RWPE1 (cell line): ENCODE measurements at regions not wholly inside any gene's neighbourhood (a gene's known extent, or its start where the extent isn't known, plus 50 kb on each side); places are given as distances from the start of the nearest gene placed in this dataset.

Source experiments
- CTCF ChIA-PET: fragments of 350-600 bp; sonication (Branson Sonifier 250); formaldehyde crosslinking; extraction: SDS; loops from one replicate; lab custom pipeline; 2021; lab: Yijun Ruan, JAX
- POLR2A ChIA-PET: fragments of 400-600 bp; formaldehyde crosslinking; extraction: SDS; loops from one replicate; lab custom pipeline; 2020; ENCODE audit warnings: antibody characterized with exemption; ENCODE audit not compliant: low non-redundant PET; lab: Yijun Ruan, JAX
- DNase-seq: peaks from one replicate; pipeline ENCODE4 v3.0.0; 2012; ENCODE audit warnings: low spot score
- H3K27ac ChIP-seq: fragments of 450-650 bp; 2 replicates; pipeline ENCODE4 v1.5.1; 2017
- CTCF ChIP-seq: fragments of 450-650 bp; conservative IDR thresholded peaks from 2 replicates; pipeline ENCODE4 v1.5.1; 2017; ENCODE audit warnings: low read depth, mild to moderate bottlenecking

GRCh38 chr5:111865356-111865755 is 108.4 kb upstream of the NREP start:
- POLR2A ChIA-PET: no interaction called here
- CTCF ChIA-PET: interaction anchor here (0.5 kb wide), 1 partner anchor 96 kb away, joined by 3 read pairs; no protein-coding TSS in a partner anchor
- TF ChIP-seq CTCF: no peak
- no peak overlapping the region for H3K27ac ChIP-seq
- no peak for DNase-seq

- POLR2A ChIA-PET: no interaction called here
- CTCF ChIA-PET: no interaction called here
- no peak overlapping the region for H3K27ac ChIP-seq
- DNase-seq: no peak
- TF ChIP-seq CTCF: no peak
Observed at GRCh38 chr5:111863801-111864200, 106.8 kb upstream of the NREP start.

GRCh38 chr5:111859533-111860270 is 102.7 kb upstream of the NREP start:
- DNase-seq: peak; percentile 34
- ChIA-PET POLR2A (no interaction called here), CTCF (interaction anchor here (1.1 kb wide), 1 partner anchor 11 kb away, joined by 3 read pairs; no protein-coding TSS in a partner anchor)
- TF ChIP-seq CTCF: no peak
- no peak overlapping the region for H3K27ac ChIP-seq

- ChIA-PET POLR2A (no interaction called here), CTCF (interaction anchor here (0.7 to 1.1 kb wide), 2 partner anchors 11 to 188 kb away, joined by 3 read pairs; no protein-coding TSS in a partner anchor)
- TF ChIP-seq CTCF: no peak
- no peak for DNase-seq
- no peak overlapping the region for H3K27ac ChIP-seq
Observed at GRCh38 chr5:111859031-111859430, 102.0 kb upstream of the NREP start.

- no peak for DNase-seq
- H3K27ac ChIP-seq: no peak overlapping the region
- CTCF ChIA-PET: interaction anchor here (0.7 to 2.4 kb wide), 2 partner anchors 11 to 100 kb away, joined by 5 to 7 read pairs; no protein-coding TSS in a partner anchor
- POLR2A ChIA-PET: no interaction called here
- no peak for TF ChIP-seq CTCF
Observed at GRCh38 chr5:111857623-111858022, 100.6 kb upstream of the NREP start.

GRCh38 chr5:111856876-111857466 is 100.0 kb upstream of the NREP start:
- POLR2A ChIA-PET: interaction anchor here (0.7 kb wide), 1 partner anchor 9 kb away, joined by 3 read pairs; no protein-coding TSS in a partner anchor
- CTCF ChIA-PET: interaction anchor here (0.6 to 2.4 kb wide), 3 partner anchors 11 to 99 kb away, joined by 3 to 5 read pairs (median 3); no protein-coding TSS in a partner anchor
- DNase-seq: no peak
- TF ChIP-seq CTCF: no peak
- H3K27ac ChIP-seq: no peak overlapping the region
